Keratinocyte (primary cell): ENCODE measurements at regions not wholly inside any gene's neighbourhood (a gene's known extent, or its start where the extent isn't known, plus 50 kb on each side); places are given as distances from the start of the nearest gene placed in this dataset.

Experiments used
- DNase-seq: peaks from one replicate; pipeline ENCODE4 v3.0.0-alpha.2; 2011; ENCODE audit warnings: low read depth, missing footprints, low spot score
- FAIRE-seq: peaks from 2 replicates; lab custom pipeline; 2011; peaks lifted over from hg19 to GRCh38; lab: Jason Lieb, UNC
- H2AFZ ChIP-seq: 2 replicates; pipeline ENCODE4 v1.6.0; 2012; ENCODE audit warnings: low read length, control low read depth, inconsistent platforms; ENCODE audit not compliant: control insufficient read depth
- H3K27ac ChIP-seq: 2 replicates; pipeline ENCODE4 v1.5.1; 2011; ENCODE audit warnings: low read length; ENCODE audit not compliant: control insufficient read depth, insufficient read depth
- H3K27me3 ChIP-seq: 3 replicates; pipeline ENCODE4 v1.6.0; 2011; ENCODE audit warnings: low read length; ENCODE audit not compliant: control insufficient read depth, insufficient read depth; ENCODE audit errors: extremely low read depth
- H3K36me3 ChIP-seq, 2 experiments: 2 replicates in 1 of 2; 3 replicates in 1 of 2; pipeline ENCODE4 v1.5.1; 2011; ENCODE audit warnings: low read length in 2 of 2, mild to moderate bottlenecking in 1 of 2; ENCODE audit not compliant: control insufficient read depth in 2 of 2, insufficient read depth in 2 of 2; ENCODE audit errors: extremely low read depth in 1 of 2
- H3K4me1 ChIP-seq: 3 replicates; pipeline ENCODE4 v1.5.1; 2011; ENCODE audit warnings: low read length; ENCODE audit not compliant: control insufficient read depth, insufficient read depth; ENCODE audit errors: extremely low read depth
- H3K4me2 ChIP-seq: 3 replicates; pipeline ENCODE4 v1.6.0; 2011; ENCODE audit warnings: low read depth, low read length; ENCODE audit not compliant: control insufficient read depth, insufficient read depth; ENCODE audit errors: extremely low read depth
- H3K4me3 ChIP-seq, 3 experiments: fragments of 200-600 bp in 1 of 3; sonication (generic) in 1 of 3; 2 replicates in 2 of 3; 3 replicates in 1 of 3; pipeline ENCODE4 v1.5.1; 2011 to 2016; ENCODE audit warnings: low read length in 3 of 3, mild to moderate bottlenecking in 3 of 3, control low read depth in 2 of 3, inconsistent platforms in 1 of 3, low read depth in 1 of 3, mixed read lengths in 1 of 3, mixed run types in 1 of 3, moderate library complexity in 1 of 3; ENCODE audit not compliant: control insufficient read depth in 2 of 3, insufficient read depth in 2 of 3; ENCODE audit errors: extremely low read depth in 1 of 3
- H3K79me2 ChIP-seq: 2 replicates; pipeline ENCODE4 v1.6.0; 2012; ENCODE audit warnings: low read length; ENCODE audit not compliant: control insufficient read depth, insufficient read depth
- H3K9ac ChIP-seq: 3 replicates; pipeline ENCODE4 v1.6.0; 2011; ENCODE audit warnings: low read length; ENCODE audit not compliant: control insufficient read depth, insufficient read depth; ENCODE audit errors: extremely low read depth
- H3K9me1 ChIP-seq: 3 replicates; pipeline ENCODE4 v1.6.0; 2011; ENCODE audit warnings: low read length; ENCODE audit not compliant: control insufficient read depth, insufficient read depth; ENCODE audit errors: extremely low read depth
- H3K9me3 ChIP-seq: 2 replicates; pipeline ENCODE4 v1.5.1; 2012; ENCODE audit warnings: low read depth, low read length; ENCODE audit not compliant: control insufficient read depth
- H4K20me1 ChIP-seq: 3 replicates; pipeline ENCODE4 v1.6.0; 2011; ENCODE audit warnings: low read length; ENCODE audit not compliant: control insufficient read depth, insufficient read depth; ENCODE audit errors: extremely low read depth
- CTCF ChIP-seq, 3 experiments: IDR thresholded peaks in 1 of 3; conservative IDR thresholded peaks in 1 of 3; optimal IDR thresholded peaks in 1 of 3; 2 replicates in 2 of 3; 3 replicates in 1 of 3; pipeline versions ENCODE3 to v1.5.1; 2011; ENCODE audit warnings: low read length in 3 of 3, mild to moderate bottlenecking in 3 of 3, moderate library complexity in 2 of 3, control low read depth in 1 of 3, inconsistent platforms in 1 of 3; ENCODE audit not compliant: insufficient read depth in 2 of 3; ENCODE audit errors: extremely low read depth in 1 of 3
- EZH2 ChIP-seq: IDR thresholded peaks from one replicate; pipeline ENCODE4 v1.6.1; 2012; ENCODE audit warnings: inconsistent platforms, mild to moderate bottlenecking, low read length, moderate library complexity
- dilution Hi-C: fragments of 300-500 bp; cut with MboI; formaldehyde crosslinking; loops from one replicate; pipeline ENCODE4 v1.7.0; 2020; ENCODE audit warnings: low sequenced_read_pairs; ENCODE audit not compliant: extremely low pct_ligation_motif_present

- dilution Hi-C loops: no loop called here
- H3K36me3 ChIP-seq: no peaks in the 10 kb centered on the region
Measured at GRCh38 chr3:182516597-182517336, 276.5 kb upstream of the ATP11B start.

GRCh38 chr3:182519569-182519968, 273.7 kb upstream of the ATP11B start:
- Histone ChIP-seq H3K4me2 (no peak overlapping the region), H3K9me3 (no peaks in the 10 kb centered on the region), H3K79me2 (no peaks in the 10 kb centered on the region), H3K36me3 (no peaks in the 10 kb centered on the region), H3K27ac (no peak overlapping the region), H3K9ac (no peak overlapping the region), H3K9me1 (no peaks in the 10 kb centered on the region), H3K27me3 (no peaks in the 10 kb centered on the region), H3K4me1 (peaks cover 2% of the 10 kb centered on the region), H3K4me3 (no peak overlapping the region), H2AFZ (no peak overlapping the region), H4K20me1 (no peaks in the 10 kb centered on the region)
- dilution Hi-C loops: no loop called here
- FAIRE-seq: no peak
- no peak for DNase-seq
- TF ChIP-seq EZH2: no peak
- TF ChIP-seq CTCF (optimal IDR thresholded peaks at IDR 0.05 in 1 of 3, IDR thresholded peaks at IDR 0.05 in 1 of 3, conservative IDR thresholded peaks at IDR 0.05 in 1 of 3; ENCODE audit: extremely low read depth in 1 of 3, insufficient read depth in 2 of 3, low read length in 3 of 3): no peak

More at GRCh38 chr3:182516597-182517336, 276.5 kb upstream of the ATP11B start:
- no peak for FAIRE-seq
- H2AFZ ChIP-seq: no peak overlapping the region
- H3K9me1 ChIP-seq: no peaks in the 10 kb centered on the region
- no peak overlapping the region for H3K4me2 ChIP-seq
- no peaks in the 10 kb centered on the region for H4K20me1 ChIP-seq
- H3K27me3 ChIP-seq: no peaks in the 10 kb centered on the region
- H3K9ac ChIP-seq: no peak overlapping the region
- no peak overlapping the region for H3K27ac ChIP-seq
- no peaks in the 10 kb centered on the region for H3K4me1 ChIP-seq
- TF ChIP-seq EZH2 (no peak), CTCF (optimal IDR thresholded peaks at IDR 0.05 in 1 of 3, IDR thresholded peaks at IDR 0.05 in 1 of 3, conservative IDR thresholded peaks at IDR 0.05 in 1 of 3; ENCODE audit: extremely low read depth in 1 of 3, insufficient read depth in 2 of 3, low read length in 3 of 3) (no peak)
- no peak for DNase-seq
- no peaks in the 10 kb centered on the region for H3K9me3 ChIP-seq
- H3K4me3 ChIP-seq: no peak overlapping the region
- H3K79me2 ChIP-seq: no peaks in the 10 kb centered on the region
